HepG2 (cell line): ENCODE measurements at regions not wholly inside any gene's neighbourhood (a gene's known extent, or its start where the extent isn't known, plus 50 kb on each side); places are given as distances from the start of the nearest gene placed in this dataset.

ENCODE experiments used
- ATAC-seq: fragments of 200-7000 bp; cut with Tn5 transposase; 3 replicates; pipeline ENCODE4 v1.9.1; 2020; ENCODE audit warnings: mild to moderate bottlenecking, moderate library complexity
- BruUV-seq: library from RNA; stranded (reverse); fragments of 400-500 nt; replicated peaks from 2 replicates; lab custom pipeline; 2021; lab: Mats Ljungman, UMichigan
- CTCF ChIA-PET: fragments of 300-600 bp; formaldehyde crosslinking; extraction: SDS; loops from one replicate; lab custom pipeline; 2021; ENCODE audit warnings: low total read pairs, inconsistent platforms, low intra/inter-chr PET ratio; lab: Yijun Ruan, JAX
- POLR2A ChIA-PET: fragments of 350-600 bp; sonication (Branson Sonifier 250); formaldehyde crosslinking; loops from one replicate; lab custom pipeline; 2020; ENCODE audit warnings: antibody characterized with exemption, inconsistent platforms; lab: Yijun Ruan, JAX
- DNase-seq: peaks from one replicate; pipeline ENCODE4 v3.0.0-alpha.2; 2015; ENCODE audit warnings: low spot score
- FAIRE-seq: peaks from 3 replicates; lab custom pipeline; 2011; peaks lifted over from hg19 to GRCh38; lab: Jason Lieb, UNC
- H2AFZ ChIP-seq: one replicate; pipeline ENCODE4 v1.6.1; 2011; ENCODE audit warnings: low read length, inconsistent platforms
- H3K27ac ChIP-seq: fragments of 300-600 bp; 3 replicates; pipeline ENCODE4 v1.8.0; 2011; ENCODE audit warnings: mixed run types, mild to moderate bottlenecking, mixed read lengths, low read length, inconsistent platforms; ENCODE audit not compliant: insufficient read depth; ENCODE audit errors: extremely low read length
- H3K27me3 ChIP-seq, 2 experiments: fragments of 200-600 bp in 1 of 2; 2 replicates in 1 of 2; 3 replicates in 1 of 2; pipeline versions ENCODE4 v1.6.0 to v1.8.0; 2011; ENCODE audit warnings: low read length in 2 of 2, mild to moderate bottlenecking in 2 of 2, moderate library complexity in 2 of 2, inconsistent platforms in 1 of 2; ENCODE audit not compliant: insufficient read depth in 2 of 2, control insufficient read depth in 1 of 2
- H3K36me3 ChIP-seq, 2 experiments: fragments of 200-600 bp in 1 of 2; replicated peaks in 1 of 2; 2 replicates in 1 of 2; 3 replicates in 1 of 2; pipeline versions ENCODE4 v1.5.1 to v1.8.0; 2011; ENCODE audit warnings: low read length in 2 of 2, inconsistent platforms in 1 of 2; ENCODE audit not compliant: insufficient read depth in 2 of 2, control insufficient read depth in 1 of 2
- H3K4me1 ChIP-seq: 2 replicates; pipeline ENCODE4 v1.5.1; 2012; ENCODE audit warnings: low read length, inconsistent platforms; ENCODE audit not compliant: insufficient read depth
- H3K4me2 ChIP-seq: 2 replicates; pipeline ENCODE4 v1.6.0; 2011; ENCODE audit warnings: low read depth, low read length, inconsistent platforms
- H3K4me3 ChIP-seq, 3 experiments: fragments of 200-600 bp in 1 of 3; sonication (generic), shearing (Covaris generic) in 1 of 3; replicated peaks in 1 of 3; 2 replicates each; pipeline ENCODE4 v1.5.1; 2011 to 2016; ENCODE audit warnings: low read length in 3 of 3, inconsistent platforms in 2 of 3, low read depth in 2 of 3, mild to moderate bottlenecking in 2 of 3, control low read depth in 1 of 3, mixed read lengths in 1 of 3; ENCODE audit not compliant: insufficient read depth in 1 of 3
- H3K79me2 ChIP-seq: one replicate; pipeline ENCODE4 v1.6.1; 2011; ENCODE audit warnings: low read length, inconsistent platforms; ENCODE audit not compliant: insufficient read depth
- H3K9ac ChIP-seq: 2 replicates; pipeline ENCODE4 v1.6.0; 2011; ENCODE audit warnings: mild to moderate bottlenecking, low read depth, low read length, inconsistent platforms; ENCODE audit not compliant: insufficient read depth
- H3K9me3 ChIP-seq: 2 replicates; pipeline ENCODE4 v1.5.1; 2012; ENCODE audit warnings: mild to moderate bottlenecking, low read length
- H4K20me1 ChIP-seq: 2 replicates; pipeline ENCODE4 v1.6.0; 2011; ENCODE audit warnings: inconsistent platforms, mild to moderate bottlenecking, low read length, moderate library complexity; ENCODE audit not compliant: insufficient read depth
- ATF7 ChIP-seq, 2 experiments: fragments of 450-650 bp in 1 of 2; sonication (generic) in 1 of 2; formaldehyde crosslinking in 1 of 2; IDR thresholded peaks; 2 replicates each; pipeline versions ENCODE4 v1.4.0 to v1.6.1; 2016 to 2020; ENCODE audit warnings: antibody characterized with exemption in 1 of 2, mild to moderate bottlenecking in 1 of 2, missing genetic modification reagents in 1 of 2
- ATM ChIP-seq: fragments of 450-650 bp; IDR thresholded peaks from 2 replicates; pipeline ENCODE4 v1.7.1; 2017; ENCODE audit warnings: mild to moderate bottlenecking, borderline replicate concordance
- ELF4 ChIP-seq: sonication (generic); formaldehyde crosslinking; IDR thresholded peaks from 2 replicates; pipeline ENCODE4 v1.5.0; 2020; ENCODE audit warnings: missing genetic modification reagents, mild to moderate bottlenecking, moderate library complexity, borderline replicate concordance
- FOXP1 ChIP-seq, 2 experiments: fragments of 450-650 bp in 1 of 2; IDR thresholded peaks; 2 replicates each; pipeline ENCODE4 v1.6.1; 2017 to 2018; ENCODE audit warnings: antibody characterized with exemption in 1 of 2
- HDAC2 ChIP-seq: sonication (generic); formaldehyde crosslinking; IDR thresholded peaks from 2 replicates; pipeline ENCODE4 v1.4.0; 2020; ENCODE audit warnings: missing genetic modification reagents
- HNRNPL ChIP-seq: fragments of 200-400 bp; formaldehyde crosslinking; IDR thresholded peaks from 2 replicates; pipeline ENCODE4 v1.6.1; 2017; ENCODE audit warnings: mild to moderate bottlenecking, low read depth, low read length
- KLF12 ChIP-seq: sonication (generic); formaldehyde crosslinking; IDR thresholded peaks from 2 replicates; pipeline ENCODE4 v1.4.0; 2020; ENCODE audit warnings: missing genetic modification reagents, borderline replicate concordance
- LBX2 ChIP-seq: sonication (generic); formaldehyde crosslinking; IDR thresholded peaks from 2 replicates; pipeline ENCODE4 v1.5.0; 2020; ENCODE audit warnings: missing genetic modification reagents, mild to moderate bottlenecking, borderline replicate concordance
- NR0B2 ChIP-seq: sonication (generic); formaldehyde crosslinking; IDR thresholded peaks from 2 replicates; pipeline ENCODE4 v1.4.0; 2020; ENCODE audit warnings: mild to moderate bottlenecking, missing genetic modification reagents
- PRDM10 ChIP-seq: sonication (generic); formaldehyde crosslinking; IDR thresholded peaks from 2 replicates; pipeline ENCODE4 v1.4.0; 2020; ENCODE audit warnings: low read depth, missing genetic modification reagents
- RELA ChIP-seq: sonication (generic); formaldehyde crosslinking; IDR thresholded peaks from 2 replicates; pipeline ENCODE4 v1.4.0; 2020; ENCODE audit warnings: missing genetic modification reagents
- TCF7 ChIP-seq: sonication (generic); IDR thresholded peaks from 2 replicates; pipeline ENCODE4 v1.6.1; 2016; ENCODE audit warnings: antibody characterized with exemption, low read depth
- THAP8 ChIP-seq: sonication (generic); formaldehyde crosslinking; IDR thresholded peaks from 2 replicates; pipeline ENCODE4 v1.5.1; 2020; ENCODE audit warnings: missing genetic modification reagents, mild to moderate bottlenecking, borderline replicate concordance
- ZC3H13 ChIP-seq: sonication (generic); formaldehyde crosslinking; IDR thresholded peaks from 2 replicates; pipeline ENCODE4 v1.8.1; 2023; ENCODE audit warnings: mild to moderate bottlenecking, missing genetic modification reagents, moderate library complexity
- ZFYVE20 ChIP-seq: sonication (generic); formaldehyde crosslinking; IDR thresholded peaks from 2 replicates; pipeline ENCODE4 v1.8.0; 2023; ENCODE audit warnings: low read depth, mild to moderate bottlenecking, moderate library complexity, missing genetic modification reagents, borderline replicate concordance
- ZNF234 ChIP-seq: sonication (generic); formaldehyde crosslinking; conservative IDR thresholded peaks from 2 replicates; pipeline ENCODE4 v1.5.1; 2020; ENCODE audit warnings: mild to moderate bottlenecking, missing genetic modification reagents
- ZNF333 ChIP-seq: sonication (generic); formaldehyde crosslinking; IDR thresholded peaks from 2 replicates; pipeline ENCODE4 v1.4.0; 2020; ENCODE audit warnings: mild to moderate bottlenecking, missing genetic modification reagents, borderline replicate concordance
- ZNF503 ChIP-seq: sonication (generic); formaldehyde crosslinking; IDR thresholded peaks from 2 replicates; pipeline ENCODE4 v1.4.0; 2020; ENCODE audit warnings: missing genetic modification reagents
- ZSCAN30 ChIP-seq: sonication (generic); formaldehyde crosslinking; IDR thresholded peaks from 2 replicates; pipeline ENCODE4 v1.5.0; 2020; ENCODE audit warnings: mild to moderate bottlenecking, missing genetic modification reagents
- in situ Hi-C: cut with HindIII; loops from 2 replicates; pipeline ENCODE4 v1.10.0; 2017; ENCODE audit warnings: low pct_unique_long_range_greater_than_20kb; ENCODE audit not compliant: extremely low pct_ligation_motif_present
- intact Hi-C: fragments of 100-400 bp; cut with micrococcal nuclease; formaldehyde crosslinking; loops from one replicate; pipeline ENCODE4 v1.10.0; 2022; ENCODE audit not compliant: unreplicated experiment

DNA sequence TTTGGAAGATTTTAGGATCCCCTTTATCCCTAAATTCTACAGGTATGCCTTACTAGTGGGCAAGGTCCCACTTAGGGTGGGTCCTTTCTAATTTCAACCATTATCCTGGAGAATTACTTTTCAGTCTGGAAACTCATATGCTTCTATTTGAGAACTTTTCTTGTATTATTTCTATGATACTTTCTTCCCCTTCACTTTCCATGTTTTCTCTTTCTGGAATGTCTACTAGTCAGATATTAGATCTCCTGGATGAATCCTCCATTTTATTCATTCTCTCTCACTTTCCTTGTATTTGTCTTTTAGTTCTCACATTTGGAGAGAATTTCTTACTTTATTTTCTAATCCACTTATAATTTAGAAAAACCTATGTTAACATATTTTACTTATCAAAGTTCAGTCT lies 83.9 kb upstream of the SIPA1L2 start (continued):
- no peak for TF ChIP-seq FOXP1 (IDR thresholded peaks at IDR 0.05)
- no peak for TF ChIP-seq FOXP1 (CRISPR knock-in tag; IDR thresholded peaks at IDR 0.05)
- TF ChIP-seq ZC3H13 (CRISPR knock-in tag): no peak
- no peak for TF ChIP-seq ATM
- TF ChIP-seq NR0B2 (CRISPR knock-in tag): no peak
- no peak for TF ChIP-seq ZNF234
- no peak for TF ChIP-seq ZSCAN30 (CRISPR knock-in tag)
- no peak for TF ChIP-seq ELF4
- no peak for TF ChIP-seq TCF7
- TF ChIP-seq ATF7 (IDR thresholded peaks at IDR 0.05): no peak
- TF ChIP-seq ATF7 (CRISPR knock-in tag; IDR thresholded peaks at IDR 0.05): no peak
- TF ChIP-seq HNRNPL: no peak
- no peak for TF ChIP-seq ZNF503 (CRISPR knock-in tag)

DNA sequence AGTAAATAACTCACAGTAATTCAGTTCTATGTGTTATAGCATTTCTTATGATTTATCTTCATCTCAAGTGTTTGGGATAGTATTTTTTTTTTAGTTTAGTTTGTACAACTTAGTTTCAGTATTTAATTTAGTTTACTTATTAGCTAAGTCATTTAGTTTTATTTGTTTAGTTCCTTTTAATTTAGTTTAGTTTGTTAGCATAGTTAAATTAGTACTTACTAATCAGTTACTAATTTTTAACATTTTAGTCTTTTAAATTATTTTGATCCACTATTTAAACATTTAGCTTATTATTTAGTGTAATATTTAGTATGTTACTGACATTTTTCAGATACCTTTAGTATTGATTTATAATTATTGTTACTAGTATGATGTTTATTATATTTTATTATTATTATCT lies 85.2 kb upstream of the SIPA1L2 start:
- Histone ChIP-seq H4K20me1 (no peaks in the 10 kb centered on the region), H3K27me3 (no peaks in the 10 kb centered on the region), H3K79me2 (no peaks in the 10 kb centered on the region), H3K4me2 (no peak overlapping the region), H2AFZ (no peak overlapping the region), H3K4me1 (no peaks in the 10 kb centered on the region), H3K9me3 (no peaks in the 10 kb centered on the region), H3K36me3 (no peaks in the 10 kb centered on the region), H3K4me3 (no peak overlapping the region), H3K27ac (no peak overlapping the region), H3K9ac (no peak overlapping the region)
- intact Hi-C loops: no loop called here
- ChIA-PET CTCF (no interaction called here), POLR2A (no interaction called here)
- in situ Hi-C loops: no loop called here
- no peak for FAIRE-seq
- ATAC-seq: no peak
- no TSS peak for BruUV-seq
- DNase-seq: no peak
- TF ChIP-seq KLF12 (CRISPR knock-in tag) (no peak), PRDM10 (CRISPR knock-in tag) (no peak), LBX2 (CRISPR knock-in tag) (no peak), HDAC2 (CRISPR knock-in tag) (no peak), ZNF333 (CRISPR knock-in tag) (no peak), ZFYVE20 (CRISPR knock-in tag) (no peak), THAP8 (no peak), RELA (CRISPR knock-in tag) (no peak)
